Epithelial cell of proximal tubule (primary cell): ENCODE measurements at regions not wholly inside any gene's neighbourhood (a gene's known extent, or its start where the extent isn't known, plus 50 kb on each side); places are given as distances from the start of the nearest gene placed in this dataset.

Experiments
- DNase-seq: peaks from one replicate; pipeline ENCODE4 v3.0.0-alpha.2; 2011; ENCODE audit warnings: low read depth
- H3K4me3 ChIP-seq: 2 replicates; pipeline ENCODE4 v1.5.1; 2011; ENCODE audit warnings: low read depth, mild to moderate bottlenecking, low read length
- TF ChIP-seq, protein P1 (sequence below): conservative IDR thresholded peaks from 2 replicates; pipeline ENCODE4 v1.5.1; 2012; ENCODE audit warnings: low read depth, mild to moderate bottlenecking, low read length

- H3K4me3 ChIP-seq = no peak overlapping the region
- no peak for DNase-seq
- TF ChIP-seq, protein P1, sequence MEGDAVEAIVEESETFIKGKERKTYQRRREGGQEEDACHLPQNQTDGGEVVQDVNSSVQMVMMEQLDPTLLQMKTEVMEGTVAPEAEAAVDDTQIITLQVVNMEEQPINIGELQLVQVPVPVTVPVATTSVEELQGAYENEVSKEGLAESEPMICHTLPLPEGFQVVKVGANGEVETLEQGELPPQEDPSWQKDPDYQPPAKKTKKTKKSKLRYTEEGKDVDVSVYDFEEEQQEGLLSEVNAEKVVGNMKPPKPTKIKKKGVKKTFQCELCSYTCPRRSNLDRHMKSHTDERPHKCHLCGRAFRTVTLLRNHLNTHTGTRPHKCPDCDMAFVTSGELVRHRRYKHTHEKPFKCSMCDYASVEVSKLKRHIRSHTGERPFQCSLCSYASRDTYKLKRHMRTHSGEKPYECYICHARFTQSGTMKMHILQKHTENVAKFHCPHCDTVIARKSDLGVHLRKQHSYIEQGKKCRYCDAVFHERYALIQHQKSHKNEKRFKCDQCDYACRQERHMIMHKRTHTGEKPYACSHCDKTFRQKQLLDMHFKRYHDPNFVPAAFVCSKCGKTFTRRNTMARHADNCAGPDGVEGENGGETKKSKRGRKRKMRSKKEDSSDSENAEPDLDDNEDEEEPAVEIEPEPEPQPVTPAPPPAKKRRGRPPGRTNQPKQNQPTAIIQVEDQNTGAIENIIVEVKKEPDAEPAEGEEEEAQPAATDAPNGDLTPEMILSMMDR = no peak
Measured at GRCh38 chr14:101223561-101224162, 320.1 kb upstream of the RTL1 start.

- H3K4me3 ChIP-seq = no peak overlapping the region
- TF ChIP-seq, protein P1 = no peak
- no peak for DNase-seq
Measured at GRCh38 chr14:101224356-101225156, 321.0 kb upstream of the RTL1 start.

DNA sequence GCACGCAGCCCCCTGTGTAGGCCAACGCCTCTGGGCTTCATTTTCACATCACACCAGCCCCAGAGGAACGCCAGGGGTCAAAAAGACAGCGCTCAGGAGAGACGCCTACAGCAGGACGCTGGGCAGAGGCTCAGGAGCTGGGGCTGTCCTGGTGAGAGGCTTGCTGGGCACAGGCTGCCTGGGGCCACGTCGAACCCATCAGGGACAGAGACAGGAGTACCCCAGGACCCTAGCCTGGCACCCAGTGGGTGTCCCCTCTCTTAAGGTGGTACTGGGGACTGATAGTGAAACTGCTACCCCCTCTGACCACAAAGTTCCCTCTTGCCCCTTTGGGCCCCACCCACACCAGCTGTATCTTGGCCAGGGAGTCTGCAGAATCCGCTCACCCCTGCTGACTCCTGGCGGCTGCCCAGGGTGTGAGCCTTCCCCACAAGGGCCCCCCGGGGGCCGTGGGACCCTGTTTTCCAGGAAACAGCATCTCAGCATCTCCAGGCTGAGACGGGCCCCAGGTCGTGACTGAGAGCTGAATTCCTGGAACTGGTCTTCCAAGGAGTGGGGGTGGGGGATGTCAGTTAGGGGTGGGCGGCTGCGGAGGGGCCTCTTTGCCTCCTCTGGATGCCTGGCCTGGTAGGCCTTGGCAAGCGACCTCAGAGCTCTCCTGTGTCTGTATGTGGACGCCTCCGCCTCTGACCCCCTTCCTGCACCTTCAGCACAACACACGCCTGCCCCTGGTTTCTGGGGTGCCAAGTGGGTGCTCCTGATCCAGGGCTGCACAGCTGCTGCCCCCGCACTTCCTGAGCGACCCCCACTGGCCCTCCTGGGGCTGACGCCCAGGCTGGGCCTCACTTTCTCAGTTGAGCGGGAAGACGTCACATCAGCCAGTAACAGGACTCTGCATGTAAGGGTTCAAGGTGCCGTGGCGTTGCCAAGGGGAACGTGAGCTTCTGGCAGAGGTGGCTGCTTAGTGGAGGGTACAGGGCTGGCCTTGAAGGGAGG is 321.9 kb upstream of the RTL1 start:
- TF ChIP-seq, protein P1 = no peak
- no peak overlapping the region for H3K4me3 ChIP-seq
- DNase-seq = no peak

DNA sequence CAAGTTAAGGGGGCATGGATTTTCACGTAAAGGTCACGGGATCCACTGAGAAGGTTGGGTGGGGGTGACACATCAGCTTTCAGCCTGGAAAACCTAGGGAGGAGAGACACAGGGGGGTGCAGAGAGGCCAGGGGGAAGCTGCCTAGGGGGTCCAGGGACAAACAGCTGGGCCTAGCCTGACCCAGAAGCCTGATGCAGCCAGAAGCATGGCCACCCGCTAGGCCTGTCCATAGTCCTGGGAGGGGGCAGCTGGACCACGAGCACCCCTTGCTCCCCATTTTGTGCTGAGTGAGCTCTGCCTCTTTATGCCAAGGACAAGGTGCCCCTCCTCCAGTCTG is 322.7 kb upstream of the RTL1 start:
- DNase-seq = no peak
- TF ChIP-seq, protein P1 = no peak

DNA sequence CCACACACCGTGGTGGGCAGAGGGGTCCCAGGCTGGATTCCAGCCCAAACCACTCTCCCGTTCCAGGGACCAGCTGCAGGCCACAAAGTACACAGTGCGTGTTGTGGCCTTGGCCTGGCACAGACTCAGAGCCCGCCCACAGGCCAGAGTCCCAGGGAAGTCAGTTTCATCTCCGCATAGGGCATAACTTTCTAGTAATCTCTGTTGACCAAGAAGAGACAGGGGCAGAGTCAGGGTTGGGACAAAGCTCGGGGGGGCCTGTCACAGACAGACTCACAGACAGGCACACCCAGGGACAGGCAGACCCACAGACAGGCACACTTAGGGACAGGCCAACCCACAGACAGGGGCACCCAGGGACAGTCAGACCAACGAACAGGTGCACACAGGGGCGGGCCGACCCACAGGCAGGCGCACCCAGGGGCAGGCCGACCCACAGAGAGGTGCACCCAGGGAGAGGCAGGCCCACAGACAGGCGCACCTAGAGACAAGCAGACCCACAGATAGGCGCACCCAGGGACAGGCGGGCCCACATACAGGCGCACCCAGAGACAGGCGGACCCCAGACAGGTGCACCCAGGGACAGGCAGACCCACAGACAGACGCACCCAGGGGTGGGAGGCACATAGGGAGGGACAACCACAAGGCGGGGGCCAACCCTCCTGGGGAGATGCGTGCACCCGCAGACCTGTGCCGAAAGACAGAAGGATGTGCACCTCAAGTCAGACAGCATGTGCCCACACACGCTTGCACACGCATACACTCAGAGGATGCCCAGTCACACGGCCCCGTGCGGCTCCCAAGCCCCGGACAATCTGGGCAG is 323.3 kb upstream of the RTL1 start:
- DNase-seq = no peak
- TF ChIP-seq, protein P1 = no peak
- H3K4me3 ChIP-seq = no peak overlapping the region

More for the DNA sequence above, 322.7 kb upstream of the RTL1 start:
- H3K4me3 ChIP-seq = no peak overlapping the region
